ENCODE measurements at regions not wholly inside any gene's neighbourhood (a gene's known extent, or its start where the extent isn't known, plus 50 kb on each side); places are given as distances from the start of the nearest gene placed in this dataset.

GRCh38 chr10:44476409-44477045, 91.6 kb upstream of the CXCL12 start:
- peak in 1 of 3 donors; percentile 52 for DNase-seq

GRCh38 chr10:44477046-44477425, 92.1 kb upstream of the CXCL12 start:
- no peak for DNase-seq

- DNase-seq = peak in 1 of 3 donors; percentile 72
These were observed 93.1 kb upstream of the CXCL12 start for GRCh38 chr10:44478040-44478439.

GRCh38 chr10:44478876-44479705, 94.2 kb upstream of the CXCL12 start:
- peak in 2 of 3 donors; percentile 65 to 88 for DNase-seq

- DNase-seq = no peak
These were observed 107.8 kb upstream of the CXCL12 start for GRCh38 chr10:44492678-44493077.

GRCh38 chr10:44498222-44498621, 113.3 kb upstream of the CXCL12 start:
- no peak for DNase-seq

GRCh38 chr10:44500451-44500850, 115.6 kb upstream of the CXCL12 start:
- DNase-seq = peak in 1 of 3 donors; percentile 58

GRCh38 chr10:44506386-44506785, 121.5 kb upstream of the CXCL12 start:
- DNase-seq = no peak

GRCh38 chr10:44510379-44511115, 125.7 kb upstream of the CXCL12 start:
- DNase-seq = no peak

- no peak for DNase-seq
These were observed 126.3 kb upstream of the CXCL12 start for GRCh38 chr10:44511166-44511565.

GRCh38 chr10:44511601-44512000, 126.7 kb upstream of the CXCL12 start:
- no peak for DNase-seq

- DNase-seq = peak; percentile 62 to 94 (median 76)
These were observed 127.6 kb upstream of the CXCL12 start for GRCh38 chr10:44512431-44513022.

- DNase-seq = peak in 2 of 3 donors; percentile 16 to 68
These were observed 128.7 kb upstream of the CXCL12 start for GRCh38 chr10:44513591-44513990.

- no peak for DNase-seq
These were observed 132.0 kb upstream of the CXCL12 start for GRCh38 chr10:44516891-44517290.

- DNase-seq = no peak
These were observed 132.7 kb upstream of the CXCL12 start for GRCh38 chr10:44517635-44518034.

- DNase-seq = no peak
These were observed 134.5 kb upstream of the CXCL12 start for GRCh38 chr10:44519361-44519760.

GRCh38 chr10:44520651-44521050, 135.8 kb upstream of the CXCL12 start:
- no peak for DNase-seq

GRCh38 chr10:44539178-44539577, 154.3 kb upstream of the CXCL12 start:
- DNase-seq = no peak

GRCh38 chr10:44552726-44553125, 167.8 kb upstream of the CXCL12 start:
- DNase-seq = peak in 1 of 3 donors; percentile 17

- no peak for DNase-seq
These were observed 172.8 kb upstream of the CXCL12 start for GRCh38 chr10:44557596-44558191.

- DNase-seq = no peak
These were observed 173.6 kb upstream of the CXCL12 start for GRCh38 chr10:44558521-44558920.

- DNase-seq = peak in 2 of 3 donors; percentile 43 to 68
These were observed 179.5 kb upstream of the CXCL12 start for GRCh38 chr10:44564361-44564760.

Data from muscle of back (tissue), 3 donors.